ENCODE measurements at regions not wholly inside any gene's neighbourhood (a gene's known extent, or its start where the extent isn't known, plus 50 kb on each side); places are given as distances from the start of the nearest gene placed in this dataset.

GRCh38 chr20:5377484-5377883 is 60.7 kb upstream of the PROKR2 start:
- intact Hi-C loops (cut with DNase I; ENCODE audit: low total_unique reads), result no loop called here
- TF ChIP-seq POLR2A (IDR thresholded peaks at IDR 0.05), result no peak
- TF ChIP-seq, protein P1, sequence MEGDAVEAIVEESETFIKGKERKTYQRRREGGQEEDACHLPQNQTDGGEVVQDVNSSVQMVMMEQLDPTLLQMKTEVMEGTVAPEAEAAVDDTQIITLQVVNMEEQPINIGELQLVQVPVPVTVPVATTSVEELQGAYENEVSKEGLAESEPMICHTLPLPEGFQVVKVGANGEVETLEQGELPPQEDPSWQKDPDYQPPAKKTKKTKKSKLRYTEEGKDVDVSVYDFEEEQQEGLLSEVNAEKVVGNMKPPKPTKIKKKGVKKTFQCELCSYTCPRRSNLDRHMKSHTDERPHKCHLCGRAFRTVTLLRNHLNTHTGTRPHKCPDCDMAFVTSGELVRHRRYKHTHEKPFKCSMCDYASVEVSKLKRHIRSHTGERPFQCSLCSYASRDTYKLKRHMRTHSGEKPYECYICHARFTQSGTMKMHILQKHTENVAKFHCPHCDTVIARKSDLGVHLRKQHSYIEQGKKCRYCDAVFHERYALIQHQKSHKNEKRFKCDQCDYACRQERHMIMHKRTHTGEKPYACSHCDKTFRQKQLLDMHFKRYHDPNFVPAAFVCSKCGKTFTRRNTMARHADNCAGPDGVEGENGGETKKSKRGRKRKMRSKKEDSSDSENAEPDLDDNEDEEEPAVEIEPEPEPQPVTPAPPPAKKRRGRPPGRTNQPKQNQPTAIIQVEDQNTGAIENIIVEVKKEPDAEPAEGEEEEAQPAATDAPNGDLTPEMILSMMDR (IDR thresholded peaks at IDR 0.05), result no peak
- no peaks in the 10 kb centered on the region for H3K4me1 ChIP-seq
- no peak for DNase-seq
- H3K4me3 ChIP-seq, result no peak overlapping the region
- H3K36me3 ChIP-seq, result no peaks in the 10 kb centered on the region
- H3K27ac ChIP-seq, result no peak overlapping the region
- H3K27me3 ChIP-seq, result no peaks in the 10 kb centered on the region
- no peaks in the 10 kb centered on the region for H3K9me3 ChIP-seq

DNA sequence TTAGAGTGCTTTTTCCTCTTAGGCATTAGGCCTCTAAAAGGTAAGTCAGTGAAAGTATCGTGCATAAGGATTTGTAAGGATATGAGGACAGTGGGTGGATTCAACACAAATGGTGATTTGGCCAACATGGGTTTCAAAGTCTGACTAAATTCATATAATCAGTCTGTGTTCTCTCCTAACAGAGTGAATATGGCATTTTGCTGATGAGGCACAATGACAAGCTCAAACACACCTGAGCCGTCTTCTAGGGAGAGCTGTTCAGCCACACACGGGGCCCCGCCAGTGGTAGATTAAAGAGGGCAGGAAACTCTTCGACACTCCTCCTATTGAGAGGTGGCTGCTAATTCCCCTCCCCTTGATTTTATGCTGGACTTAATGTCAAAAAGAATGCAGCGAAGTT is 59.5 kb upstream of the PROKR2 start:
- TF ChIP-seq, protein P1 (IDR thresholded peaks at IDR 0.05), result no peak
- TF ChIP-seq POLR2A (IDR thresholded peaks at IDR 0.05), result no peak
- Histone ChIP-seq H3K9me3 (no peaks in the 10 kb centered on the region), H3K27ac (no peak overlapping the region), H3K4me3 (no peak overlapping the region), H3K4me1 (no peaks in the 10 kb centered on the region), H3K36me3 (no peaks in the 10 kb centered on the region), H3K27me3 (no peaks in the 10 kb centered on the region)
- no peak for DNase-seq
- intact Hi-C loops (cut with DNase I; ENCODE audit: low total_unique reads), result no loop called here

GRCh38 chr20:5374171-5374570 is 57.4 kb upstream of the PROKR2 start:
- H3K36me3 ChIP-seq, result no peaks in the 10 kb centered on the region
- H3K27me3 ChIP-seq, result no peaks in the 10 kb centered on the region
- intact Hi-C loops (cut with DNase I; ENCODE audit: low total_unique reads), result no loop called here
- no peak overlapping the region for H3K27ac ChIP-seq
- no peaks in the 10 kb centered on the region for H3K9me3 ChIP-seq
- H3K4me1 ChIP-seq, result no peaks in the 10 kb centered on the region
- no peak overlapping the region for H3K4me3 ChIP-seq
- DNase-seq, result no peak
- TF ChIP-seq, protein P1 (IDR thresholded peaks at IDR 0.05), result no peak

GRCh38 chr20:5372371-5372770 is 55.6 kb upstream of the PROKR2 start:
- no peaks in the 10 kb centered on the region for H3K27me3 ChIP-seq
- intact Hi-C loops (cut with DNase I; ENCODE audit: low total_unique reads), result no loop called here
- H3K9me3 ChIP-seq, result no peaks in the 10 kb centered on the region
- no peaks in the 10 kb centered on the region for H3K36me3 ChIP-seq
- no peak overlapping the region for H3K27ac ChIP-seq
- TF ChIP-seq POLR2A (IDR thresholded peaks at IDR 0.05), result no peak
- TF ChIP-seq, protein P1 (IDR thresholded peaks at IDR 0.05), result no peak
- DNase-seq, result no peak
- H3K4me1 ChIP-seq, result no peaks in the 10 kb centered on the region
- no peak overlapping the region for H3K4me3 ChIP-seq

GRCh38 chr20:5369629-5370028 is 52.9 kb upstream of the PROKR2 start:
- no peaks in the 10 kb centered on the region for H3K27me3 ChIP-seq
- DNase-seq, result no peak
- H3K4me3 ChIP-seq, result no peak overlapping the region
- intact Hi-C loops (cut with DNase I; ENCODE audit: low total_unique reads), result no loop called here
- no peaks in the 10 kb centered on the region for H3K36me3 ChIP-seq
- H3K27ac ChIP-seq, result no peak overlapping the region
- no peaks in the 10 kb centered on the region for H3K4me1 ChIP-seq
- no peaks in the 10 kb centered on the region for H3K9me3 ChIP-seq
- no peak for TF ChIP-seq POLR2A (IDR thresholded peaks at IDR 0.05)
- TF ChIP-seq, protein P1 (IDR thresholded peaks at IDR 0.05), result no peak
